ENCODE measurements at regions not wholly inside any gene's neighbourhood (a gene's known extent, or its start where the extent isn't known, plus 50 kb on each side); places are given as distances from the start of the nearest gene placed in this dataset.

DNA sequence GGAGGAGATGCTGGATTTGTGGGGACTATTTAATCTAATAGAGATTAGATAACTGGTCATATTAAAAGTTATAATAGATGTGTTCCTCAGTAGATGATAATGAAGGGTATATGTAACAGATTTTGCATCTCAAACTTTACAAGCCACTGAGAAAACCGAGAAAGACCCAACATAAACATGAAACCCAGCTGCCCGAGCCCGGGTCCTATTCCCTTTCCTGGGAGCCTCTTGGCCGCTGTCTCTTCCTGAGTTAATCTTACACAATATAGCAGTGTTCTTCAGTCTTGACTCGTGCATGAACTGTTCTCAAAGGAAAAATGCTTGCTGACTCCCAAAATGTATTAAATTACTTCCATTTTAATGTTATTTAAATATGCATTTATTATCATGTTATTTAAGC, 94.5 kb downstream of the COPS8 start:
- no peaks in the 10 kb centered on the region for H3K27me3 ChIP-seq (ENCODE audit: low read depth)
- TF ChIP-seq, protein P1, sequence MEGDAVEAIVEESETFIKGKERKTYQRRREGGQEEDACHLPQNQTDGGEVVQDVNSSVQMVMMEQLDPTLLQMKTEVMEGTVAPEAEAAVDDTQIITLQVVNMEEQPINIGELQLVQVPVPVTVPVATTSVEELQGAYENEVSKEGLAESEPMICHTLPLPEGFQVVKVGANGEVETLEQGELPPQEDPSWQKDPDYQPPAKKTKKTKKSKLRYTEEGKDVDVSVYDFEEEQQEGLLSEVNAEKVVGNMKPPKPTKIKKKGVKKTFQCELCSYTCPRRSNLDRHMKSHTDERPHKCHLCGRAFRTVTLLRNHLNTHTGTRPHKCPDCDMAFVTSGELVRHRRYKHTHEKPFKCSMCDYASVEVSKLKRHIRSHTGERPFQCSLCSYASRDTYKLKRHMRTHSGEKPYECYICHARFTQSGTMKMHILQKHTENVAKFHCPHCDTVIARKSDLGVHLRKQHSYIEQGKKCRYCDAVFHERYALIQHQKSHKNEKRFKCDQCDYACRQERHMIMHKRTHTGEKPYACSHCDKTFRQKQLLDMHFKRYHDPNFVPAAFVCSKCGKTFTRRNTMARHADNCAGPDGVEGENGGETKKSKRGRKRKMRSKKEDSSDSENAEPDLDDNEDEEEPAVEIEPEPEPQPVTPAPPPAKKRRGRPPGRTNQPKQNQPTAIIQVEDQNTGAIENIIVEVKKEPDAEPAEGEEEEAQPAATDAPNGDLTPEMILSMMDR (IDR thresholded peaks at IDR 0.05; ENCODE audit: borderline replicate concordance): no peak
- H3K4me3 ChIP-seq: no peak overlapping the region
- DNase-seq: no peak
- intact Hi-C loops (cut with micrococcal nuclease): no loop called here
- peak overlapping the region; percentile 67 for H3K27ac ChIP-seq (replicated peaks)
- no peaks in the 10 kb centered on the region for H3K9me3 ChIP-seq (replicated peaks)
- H3K4me1 ChIP-seq: peaks cover 5% of the 10 kb centered on the region
- H3K36me3 ChIP-seq: no peaks in the 10 kb centered on the region

DNA sequence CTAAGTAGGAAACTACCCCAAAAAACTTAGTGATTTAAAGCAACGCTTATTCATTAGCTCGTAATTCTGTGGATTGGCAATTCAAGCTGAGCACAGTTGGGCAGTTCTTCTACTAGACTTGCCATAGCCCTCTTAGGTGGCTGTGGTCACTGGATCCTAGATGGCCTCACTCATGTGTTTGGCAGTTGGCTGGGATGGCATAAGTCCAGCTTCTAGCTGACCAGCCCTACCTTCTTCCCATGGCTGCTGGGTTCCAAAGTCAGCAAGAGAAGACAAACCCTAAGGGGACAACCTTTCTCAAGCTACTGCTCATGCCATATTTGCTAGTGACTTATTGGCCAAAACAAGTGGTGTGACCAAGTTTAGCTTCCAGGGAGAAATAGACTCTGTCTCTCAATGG, 95.3 kb downstream of the COPS8 start:
- Histone ChIP-seq H3K27ac (replicated peaks) (peak overlapping the region; percentile 67), H3K4me3 (no peak overlapping the region), H3K9me3 (replicated peaks) (no peaks in the 10 kb centered on the region), H3K4me1 (peaks cover 5% of the 10 kb centered on the region), H3K27me3 (ENCODE audit: low read depth) (no peaks in the 10 kb centered on the region), H3K36me3 (no peaks in the 10 kb centered on the region)
- no peak for DNase-seq
- TF ChIP-seq, protein P1 (IDR thresholded peaks at IDR 0.05; ENCODE audit: borderline replicate concordance): no peak
- intact Hi-C loops (cut with micrococcal nuclease): no loop called here

DNA sequence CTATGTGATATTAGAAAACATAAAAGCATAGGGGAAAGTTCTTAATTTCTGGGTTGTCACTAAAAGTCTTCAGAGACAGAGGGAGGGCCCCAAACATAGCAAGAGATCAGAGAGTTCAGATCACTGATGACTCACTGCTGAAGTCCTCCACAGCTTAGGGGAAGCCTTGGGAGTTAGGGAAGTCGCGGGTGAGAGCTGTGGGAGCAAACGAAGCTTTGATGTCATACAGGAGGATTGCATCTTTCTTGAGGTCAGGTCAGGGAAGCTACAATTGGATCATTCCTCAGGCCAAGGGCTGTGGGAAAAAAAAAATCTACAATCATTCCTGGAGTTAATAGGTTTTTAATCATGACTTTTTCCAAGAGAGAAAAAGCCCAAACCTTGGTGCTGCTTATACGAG, 96.2 kb downstream of the COPS8 start:
- TF ChIP-seq, protein P1 (IDR thresholded peaks at IDR 0.05; ENCODE audit: borderline replicate concordance): no peak
- intact Hi-C loops (cut with micrococcal nuclease): no loop called here
- no peak overlapping the region for H3K4me3 ChIP-seq
- H3K4me1 ChIP-seq: peaks cover 5% of the 10 kb centered on the region
- H3K27me3 ChIP-seq (ENCODE audit: low read depth): no peaks in the 10 kb centered on the region
- H3K27ac ChIP-seq (replicated peaks): peak overlapping the region; percentile 67
- no peak for DNase-seq
- H3K9me3 ChIP-seq (replicated peaks): no peaks in the 10 kb centered on the region
- no peaks in the 10 kb centered on the region for H3K36me3 ChIP-seq

DNA sequence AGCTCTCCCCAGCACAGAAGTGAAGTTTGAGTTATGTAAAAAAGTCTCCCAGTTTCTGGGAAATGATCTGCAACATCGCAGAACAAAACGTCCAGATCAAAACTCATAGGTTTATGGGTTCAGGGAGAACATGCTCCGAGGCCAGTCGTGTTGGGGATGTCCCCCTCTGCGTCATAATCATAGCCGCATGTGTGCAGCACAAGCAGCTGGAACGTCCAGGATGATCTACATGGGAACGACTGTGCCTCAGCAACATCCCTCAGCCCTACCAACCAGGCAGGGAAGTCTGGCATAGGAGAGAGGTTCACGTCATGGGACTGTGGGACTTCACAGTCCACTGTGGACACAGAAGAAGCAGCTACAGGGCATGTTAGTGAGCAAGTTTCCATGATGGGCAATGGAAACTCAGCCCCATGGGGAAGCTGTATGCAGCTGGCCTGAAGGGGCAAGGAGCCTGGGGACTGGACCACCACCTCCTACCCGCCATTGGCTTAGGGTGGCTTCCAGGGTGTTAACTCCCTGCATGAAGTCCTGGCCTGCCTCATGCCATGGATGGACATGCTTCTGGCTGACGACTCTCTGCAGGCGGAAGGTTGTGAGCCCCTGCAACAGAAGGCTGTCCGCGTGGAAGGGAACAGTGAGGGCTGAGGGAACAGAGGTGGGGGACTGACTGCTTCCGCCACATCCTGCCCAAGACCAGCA, 96.9 kb downstream of the COPS8 start:
- peaks cover 5% of the 10 kb centered on the region for H3K4me1 ChIP-seq
- peak overlapping the region; percentile 67 for H3K27ac ChIP-seq (replicated peaks)
- no peak overlapping the region for H3K4me3 ChIP-seq
- H3K36me3 ChIP-seq: no peaks in the 10 kb centered on the region
- H3K27me3 ChIP-seq (ENCODE audit: low read depth): no peaks in the 10 kb centered on the region
- H3K9me3 ChIP-seq (replicated peaks): no peaks in the 10 kb centered on the region
- TF ChIP-seq, protein P1 (IDR thresholded peaks at IDR 0.05; ENCODE audit: borderline replicate concordance): no peak
- no peak for DNase-seq
- intact Hi-C loops (cut with micrococcal nuclease): no loop called here

DNA sequence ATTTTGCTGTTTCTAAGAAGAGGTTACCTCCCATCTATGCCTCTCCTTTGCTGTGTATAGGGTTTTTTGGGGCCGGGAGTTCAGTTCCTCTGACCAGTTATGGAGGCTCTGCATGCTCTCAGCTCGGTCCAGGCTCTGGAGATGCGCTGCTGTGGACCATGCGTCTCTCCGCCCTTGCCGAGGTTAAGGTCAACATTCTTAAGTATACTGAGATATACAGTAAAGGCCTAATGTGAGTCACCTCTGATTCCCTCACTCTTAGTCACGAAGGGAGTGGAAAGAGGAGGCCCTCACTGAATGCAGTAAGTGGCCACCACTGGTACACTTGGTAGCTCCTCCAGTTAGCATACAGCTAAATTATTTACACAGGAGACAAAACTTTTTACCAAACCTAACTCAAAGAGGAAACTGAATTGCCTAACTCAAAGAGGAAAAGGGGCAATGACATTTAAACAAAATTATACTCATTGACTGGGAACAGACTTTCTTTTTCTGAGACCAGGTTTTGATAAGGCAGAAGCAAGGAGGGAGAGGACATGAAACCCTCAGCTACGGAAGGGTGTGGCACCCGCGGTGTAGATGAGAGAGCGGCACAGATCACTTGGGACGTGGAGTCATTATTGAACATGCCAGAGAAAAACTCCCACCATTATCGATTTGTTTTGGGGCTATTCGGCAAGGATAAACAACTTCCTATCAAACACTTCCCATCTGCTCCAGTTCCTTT, 98.7 kb downstream of the COPS8 start:
- Histone ChIP-seq H3K9me3 (replicated peaks) (no peaks in the 10 kb centered on the region), H3K36me3 (no peaks in the 10 kb centered on the region), H3K4me1 (peaks cover 5% of the 10 kb centered on the region), H3K4me3 (no peak overlapping the region), H3K27me3 (ENCODE audit: low read depth) (no peaks in the 10 kb centered on the region), H3K27ac (replicated peaks) (no peak overlapping the region)
- no peak for DNase-seq
- TF ChIP-seq, protein P1 (IDR thresholded peaks at IDR 0.05; ENCODE audit: borderline replicate concordance): no peak
- intact Hi-C loops (cut with micrococcal nuclease): no loop called here

Measured in left ventricle myocardium inferior (tissue), 1 donor.